ENCODE measurements at regions not wholly inside any gene's neighbourhood (a gene's known extent, or its start where the extent isn't known, plus 50 kb on each side); places are given as distances from the start of the nearest gene placed in this dataset.

DNA sequence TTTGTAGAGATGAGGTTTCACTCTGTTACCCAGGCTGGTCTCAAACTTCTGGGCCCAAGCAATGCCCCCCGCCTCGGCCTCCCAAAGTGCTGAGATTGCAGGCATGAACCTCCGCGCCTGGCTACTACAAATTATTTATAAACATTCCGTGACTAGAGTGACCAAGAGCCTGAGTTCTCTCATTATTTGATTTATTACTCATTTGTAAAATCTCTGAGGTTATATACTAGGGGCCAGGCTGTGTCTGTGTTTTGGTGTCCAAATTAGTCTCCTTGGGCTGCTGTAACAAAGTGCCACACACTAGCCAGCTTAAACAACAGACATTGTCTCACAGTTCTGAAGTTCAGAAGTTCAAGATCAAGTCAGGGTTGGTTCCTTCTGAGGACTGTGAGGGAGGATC is 70.8 kb upstream of the ELAC2 start:
- TF ChIP-seq EZH2 (IDR thresholded peaks at IDR 0.05; ENCODE audit: insufficient read depth, poor library complexity, severe bottlenecking): no peak
- no peak for TF ChIP-seq EZH2phosphoT487 (IDR thresholded peaks at IDR 0.05; ENCODE audit: insufficient read depth, low read depth)

Data from GM23248 (cell line).